BJ (cell line): ENCODE measurements at regions not wholly inside any gene's neighbourhood (a gene's known extent, or its start where the extent isn't known, plus 50 kb on each side); places are given as distances from the start of the nearest gene placed in this dataset.

ENCODE experiments used
- CTCF ChIA-PET: fragments of 350-600 bp; formaldehyde crosslinking; extraction: SDS; loops from one replicate; lab custom pipeline; 2021; ENCODE audit warnings: antibody characterized with exemption, inconsistent platforms; lab: Yijun Ruan, JAX
- POLR2A ChIA-PET: fragments of 300-600 bp; sonication (Branson Sonifier 250); formaldehyde crosslinking; extraction: SDS; loops from one replicate; lab custom pipeline; 2021; ENCODE audit warnings: antibody characterized with exemption; lab: Charles Lee
- DNase-seq: peaks from one replicate; pipeline ENCODE4 v3.0.0-alpha.2; 2011; ENCODE audit warnings: low read depth
- H3K27me3 ChIP-seq: 2 replicates; pipeline ENCODE4 v1.6.0; 2011; ENCODE audit warnings: low read length; ENCODE audit not compliant: control insufficient read depth, insufficient read depth
- H3K36me3 ChIP-seq: 2 replicates; pipeline ENCODE4 v1.5.1; 2011; ENCODE audit warnings: low read length; ENCODE audit not compliant: control insufficient read depth, insufficient read depth
- H3K4me3 ChIP-seq: 2 replicates; pipeline ENCODE4 v1.5.1; 2011; ENCODE audit warnings: low read depth, mild to moderate bottlenecking, control low read depth, low read length
- TF ChIP-seq, protein P1 (sequence below): IDR thresholded peaks from 2 replicates; pipeline ENCODE4 v1.5.1; 2011; ENCODE audit warnings: low read depth, mild to moderate bottlenecking, control low read depth, inconsistent platforms, low read length, moderate library complexity; ENCODE audit not compliant: insufficient read depth

DNA sequence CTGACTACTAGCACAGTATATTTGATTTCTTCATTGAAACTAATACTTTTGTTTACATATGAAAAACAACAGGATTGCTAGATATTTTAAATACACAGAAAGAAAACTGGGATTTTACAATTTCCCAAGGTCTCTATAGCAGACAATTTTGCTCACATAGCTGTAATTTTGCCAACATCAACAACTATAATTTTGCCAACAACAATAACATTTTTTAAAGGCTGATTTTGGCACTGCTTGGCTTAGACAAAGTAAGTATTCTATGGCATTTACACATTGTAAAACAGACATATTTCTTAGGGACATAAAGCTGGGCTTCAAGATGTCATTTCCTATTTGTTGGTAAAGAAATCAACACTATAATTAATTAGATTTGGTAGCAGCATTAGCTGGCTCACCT, 922.1 kb downstream of the RAB28 start:
- TF ChIP-seq, protein P1, sequence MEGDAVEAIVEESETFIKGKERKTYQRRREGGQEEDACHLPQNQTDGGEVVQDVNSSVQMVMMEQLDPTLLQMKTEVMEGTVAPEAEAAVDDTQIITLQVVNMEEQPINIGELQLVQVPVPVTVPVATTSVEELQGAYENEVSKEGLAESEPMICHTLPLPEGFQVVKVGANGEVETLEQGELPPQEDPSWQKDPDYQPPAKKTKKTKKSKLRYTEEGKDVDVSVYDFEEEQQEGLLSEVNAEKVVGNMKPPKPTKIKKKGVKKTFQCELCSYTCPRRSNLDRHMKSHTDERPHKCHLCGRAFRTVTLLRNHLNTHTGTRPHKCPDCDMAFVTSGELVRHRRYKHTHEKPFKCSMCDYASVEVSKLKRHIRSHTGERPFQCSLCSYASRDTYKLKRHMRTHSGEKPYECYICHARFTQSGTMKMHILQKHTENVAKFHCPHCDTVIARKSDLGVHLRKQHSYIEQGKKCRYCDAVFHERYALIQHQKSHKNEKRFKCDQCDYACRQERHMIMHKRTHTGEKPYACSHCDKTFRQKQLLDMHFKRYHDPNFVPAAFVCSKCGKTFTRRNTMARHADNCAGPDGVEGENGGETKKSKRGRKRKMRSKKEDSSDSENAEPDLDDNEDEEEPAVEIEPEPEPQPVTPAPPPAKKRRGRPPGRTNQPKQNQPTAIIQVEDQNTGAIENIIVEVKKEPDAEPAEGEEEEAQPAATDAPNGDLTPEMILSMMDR, result no peak
- no peak overlapping the region for H3K4me3 ChIP-seq
- no peak for DNase-seq
- no peaks in the 10 kb centered on the region for H3K27me3 ChIP-seq
- POLR2A ChIA-PET, result no interaction called here
- no peaks in the 10 kb centered on the region for H3K36me3 ChIP-seq
- CTCF ChIA-PET, result no interaction called here

DNA sequence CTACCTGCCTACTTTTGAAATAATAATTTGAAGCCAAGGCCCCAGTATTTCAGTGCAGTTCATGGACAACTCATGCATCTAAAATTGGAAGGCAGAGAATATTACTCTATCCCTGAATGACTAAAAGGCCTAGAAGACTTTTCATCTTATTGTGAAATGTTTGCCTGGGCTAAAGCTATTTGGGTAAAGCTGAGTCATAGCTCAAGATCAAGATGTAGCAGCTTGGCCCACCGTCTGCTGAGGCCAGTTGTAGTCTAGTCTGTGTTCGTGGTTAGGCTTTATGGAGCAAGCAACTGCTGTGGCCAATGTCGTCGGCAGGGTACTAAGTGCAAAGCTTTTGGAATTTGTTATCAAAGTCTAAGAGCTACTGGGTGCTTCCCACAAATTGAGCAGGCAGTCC, 929.1 kb downstream of the RAB28 start:
- no peak for DNase-seq
- Histone ChIP-seq H3K36me3 (no peaks in the 10 kb centered on the region), H3K27me3 (no peaks in the 10 kb centered on the region), H3K4me3 (no peak overlapping the region)
- CTCF ChIA-PET, result no interaction called here
- POLR2A ChIA-PET, result no interaction called here
- TF ChIP-seq, protein P1, result no peak

DNA sequence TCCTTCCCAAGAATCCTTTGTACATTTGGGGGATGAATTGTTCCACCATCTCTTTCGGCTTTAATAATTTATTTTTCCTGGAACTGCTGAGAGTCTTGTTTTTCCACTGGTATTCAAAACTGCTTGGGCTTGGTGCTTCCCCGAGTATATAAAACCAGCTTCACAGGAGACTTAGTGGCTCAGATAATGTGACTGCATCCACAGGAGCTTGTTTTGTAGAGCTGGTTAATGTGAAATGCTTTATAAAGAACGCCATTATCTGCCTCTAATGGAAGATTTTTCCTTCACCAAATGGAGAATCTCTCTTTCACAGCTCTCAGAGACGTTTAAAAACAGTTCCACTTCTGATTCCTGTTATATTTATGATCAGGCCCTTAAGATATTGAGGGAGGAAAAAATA, 935.5 kb downstream of the RAB28 start:
- H3K4me3 ChIP-seq, result no peak overlapping the region
- H3K36me3 ChIP-seq, result no peaks in the 10 kb centered on the region
- CTCF ChIA-PET, result no interaction called here
- no peaks in the 10 kb centered on the region for H3K27me3 ChIP-seq
- TF ChIP-seq, protein P1, result no peak
- POLR2A ChIA-PET, result no interaction called here
- no peak for DNase-seq

DNA sequence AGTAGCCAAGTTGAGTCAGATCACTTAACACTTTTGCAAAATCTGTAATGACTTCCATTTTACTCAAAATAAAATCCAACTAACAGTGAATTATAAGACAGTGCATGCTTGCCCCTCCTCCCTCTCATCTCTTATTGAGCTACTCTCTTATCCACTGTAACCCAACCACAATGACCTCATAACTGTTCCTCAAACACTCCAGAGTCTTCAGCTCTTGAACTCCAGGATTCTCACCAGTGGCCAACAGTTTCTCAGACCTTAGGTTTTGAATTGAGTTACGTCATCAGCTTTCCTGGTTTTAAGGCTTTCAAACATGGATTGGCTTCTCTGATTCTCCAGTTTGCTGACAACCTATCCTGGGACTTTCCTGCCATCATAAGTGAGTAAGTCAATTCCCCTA, 938.3 kb downstream of the RAB28 start:
- ChIA-PET POLR2A (no interaction called here), CTCF (no interaction called here)
- Histone ChIP-seq H3K27me3 (no peaks in the 10 kb centered on the region), H3K4me3 (no peak overlapping the region), H3K36me3 (no peaks in the 10 kb centered on the region)
- DNase-seq, result no peak
- TF ChIP-seq, protein P1, result no peak

DNA sequence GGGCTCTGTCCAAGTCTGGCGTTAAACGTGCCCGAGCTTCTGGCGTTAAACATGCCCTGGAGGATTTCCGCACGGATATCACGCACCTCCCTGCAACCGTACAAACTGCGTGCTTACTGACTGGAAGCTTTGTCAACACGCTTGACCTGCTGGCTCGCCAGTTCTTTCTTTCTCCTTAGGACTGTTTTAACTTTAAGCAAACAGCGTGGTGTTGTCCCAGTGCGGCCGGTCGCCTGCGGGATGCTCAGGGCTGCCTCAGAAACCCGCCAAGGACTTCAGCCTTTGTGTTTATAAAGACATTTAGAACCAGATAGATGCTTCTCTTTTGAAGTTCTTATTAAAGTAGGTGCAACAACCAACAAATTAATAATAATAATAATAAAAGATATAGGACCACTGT, 946.0 kb downstream of the RAB28 start:
- no peaks in the 10 kb centered on the region for H3K27me3 ChIP-seq
- ChIA-PET POLR2A (no interaction called here), CTCF (no interaction called here)
- TF ChIP-seq, protein P1, result no peak
- H3K4me3 ChIP-seq, result no peak overlapping the region
- no peak for DNase-seq
- no peaks in the 10 kb centered on the region for H3K36me3 ChIP-seq
